Stimulated activated CD4-positive, alpha-beta T cell treated with anti-CD3 and anti-CD28 coated beads, TNF-alpha, amount 100 ng/mL, for 48 hours (primary cell): ENCODE measurements at regions not wholly inside any gene's neighbourhood (a gene's known extent, or its start where the extent isn't known, plus 50 kb on each side); places are given as distances from the start of the nearest gene placed in this dataset.
"Not testable (repeated sequence)": the region's sequence is repeated elsewhere in the genome, so short reads cannot be mapped to it uniquely, and the experiment has no call there.

Source experiments
- DNase-seq, 3 donors: peaks; one replicate each; pipeline ENCODE4 v3.0.0-alpha.2; 2020; ENCODE audit warnings: low read depth in 3 of 3

- DNase-seq: no peak
Measured at GRCh38 chr3:102329066-102329465, 105.7 kb upstream of the ZPLD1 start.

DNA sequence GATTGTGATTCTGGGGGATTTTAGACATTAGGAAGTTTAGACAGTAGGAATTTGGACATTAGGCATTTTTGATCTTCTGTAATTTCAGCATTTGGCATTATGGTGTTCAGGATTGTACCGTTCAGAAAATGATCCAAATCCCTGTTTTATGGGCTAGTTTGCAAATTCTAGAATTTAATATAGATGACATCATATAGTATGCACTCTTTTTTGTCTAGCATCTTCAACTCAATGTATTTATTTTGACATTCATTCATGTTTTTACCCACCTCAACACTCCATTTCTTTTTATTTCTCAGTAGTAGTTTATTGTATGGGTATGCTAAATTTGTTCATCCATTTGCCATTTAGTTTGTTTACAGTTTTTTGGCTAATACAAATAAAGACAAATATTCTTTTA lies 105.3 kb upstream of the ZPLD1 start:
- no peak for DNase-seq

GRCh38 chr3:102332205-102332604 lies 102.6 kb upstream of the ZPLD1 start:
- no peak for DNase-seq

DNA sequence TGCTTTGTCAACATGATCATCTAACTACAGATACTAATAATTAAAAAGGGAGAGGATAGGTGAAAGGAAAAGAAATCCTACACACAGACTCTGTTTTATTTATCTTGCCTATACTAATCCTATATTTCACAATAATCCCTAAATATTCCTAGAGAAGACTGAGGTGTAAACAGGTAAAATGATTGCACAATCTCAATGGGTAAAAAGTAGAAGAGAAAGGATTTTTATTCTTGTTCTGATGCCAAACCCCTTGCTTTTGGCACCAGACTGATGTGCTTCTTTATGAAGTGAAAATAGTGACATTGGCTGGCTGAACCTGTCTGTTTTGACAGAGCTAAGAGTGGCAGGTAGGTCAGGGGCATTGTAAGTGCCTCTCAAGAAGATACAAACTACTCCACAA lies 101.9 kb upstream of the ZPLD1 start:
- DNase-seq: no peak

- no peak for DNase-seq
Measured at GRCh38 chr3:102336130-102336529, 98.7 kb upstream of the ZPLD1 start.

GRCh38 chr3:102339671-102340070 lies 95.1 kb upstream of the ZPLD1 start:
- no peak for DNase-seq

DNA sequence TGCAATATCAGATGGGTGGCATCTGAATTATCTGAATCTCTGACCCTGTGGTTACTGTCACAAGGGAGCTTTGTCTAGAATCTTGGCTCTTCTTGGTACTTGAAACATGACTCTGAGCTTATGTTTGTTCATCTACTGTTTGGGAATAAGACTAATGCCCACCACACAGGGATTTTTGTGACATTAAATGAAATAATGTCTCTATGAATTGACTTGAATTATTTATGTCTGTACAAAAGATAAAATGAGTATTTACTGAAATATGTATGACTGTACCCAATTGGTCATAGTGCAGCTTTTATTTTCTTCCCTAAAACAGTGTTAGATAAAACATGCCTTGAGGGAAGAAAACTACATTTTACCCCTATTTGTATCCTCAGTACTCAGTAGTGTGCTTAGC lies 87.9 kb upstream of the ZPLD1 start:
- DNase-seq: no peak

DNA sequence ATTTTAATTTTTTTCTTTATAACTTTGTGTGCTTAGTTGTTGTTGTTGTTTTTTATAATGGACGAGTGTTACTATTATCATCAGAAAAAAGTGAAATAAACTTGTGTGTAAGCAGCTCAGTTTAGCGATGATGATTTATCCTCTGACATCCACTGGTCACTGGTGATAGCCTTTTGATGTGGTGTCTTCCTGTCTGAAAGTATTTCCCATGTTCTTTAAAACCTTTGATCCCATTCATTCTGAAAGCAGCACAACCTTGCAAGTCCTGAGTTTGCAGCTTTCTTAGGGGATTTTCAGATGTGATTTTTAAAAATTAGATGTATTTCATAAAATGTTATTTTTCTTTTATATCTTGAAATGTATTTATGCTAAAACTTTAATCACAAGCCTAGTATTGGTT lies 85.9 kb upstream of the ZPLD1 start:
- DNase-seq: no peak

DNA sequence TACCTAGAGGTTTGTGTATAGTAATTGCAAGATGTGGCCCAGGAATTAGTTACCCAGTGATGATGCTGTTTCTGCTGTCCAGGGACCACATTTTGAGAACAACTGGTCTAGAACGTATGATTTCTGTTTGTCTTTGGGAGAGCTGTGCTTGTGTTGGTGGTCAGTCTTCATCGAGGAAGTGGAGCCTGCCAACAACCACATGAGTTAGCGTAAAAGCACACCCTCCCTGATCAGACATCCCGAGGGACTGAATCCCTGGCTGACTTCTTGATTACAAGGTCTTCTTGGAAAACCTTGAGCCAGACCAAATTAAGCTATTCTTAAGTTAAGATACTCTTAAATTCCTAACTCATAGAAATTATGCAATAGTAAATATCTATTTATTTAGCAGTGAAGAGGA lies 81.7 kb upstream of the ZPLD1 start:
- DNase-seq: no peak

DNA sequence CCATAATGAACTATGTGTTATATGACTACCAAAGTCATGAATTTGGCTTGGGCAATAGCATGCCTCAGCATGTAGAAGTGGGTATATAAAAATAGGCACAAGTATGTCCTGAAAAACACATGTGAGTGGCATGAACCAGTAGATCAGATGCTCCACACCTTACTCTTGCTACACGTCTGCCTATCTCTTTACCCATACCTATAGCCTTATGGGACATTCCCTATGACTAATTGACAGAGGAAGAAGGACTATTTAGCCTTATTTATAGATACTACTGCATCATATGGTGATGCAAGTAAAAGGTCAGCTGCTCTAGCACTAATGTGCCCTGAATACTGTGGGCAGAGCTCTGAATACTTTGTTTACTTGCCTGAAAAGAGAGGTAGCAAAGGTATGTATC lies 81.0 kb upstream of the ZPLD1 start:
- no peak for DNase-seq

DNA sequence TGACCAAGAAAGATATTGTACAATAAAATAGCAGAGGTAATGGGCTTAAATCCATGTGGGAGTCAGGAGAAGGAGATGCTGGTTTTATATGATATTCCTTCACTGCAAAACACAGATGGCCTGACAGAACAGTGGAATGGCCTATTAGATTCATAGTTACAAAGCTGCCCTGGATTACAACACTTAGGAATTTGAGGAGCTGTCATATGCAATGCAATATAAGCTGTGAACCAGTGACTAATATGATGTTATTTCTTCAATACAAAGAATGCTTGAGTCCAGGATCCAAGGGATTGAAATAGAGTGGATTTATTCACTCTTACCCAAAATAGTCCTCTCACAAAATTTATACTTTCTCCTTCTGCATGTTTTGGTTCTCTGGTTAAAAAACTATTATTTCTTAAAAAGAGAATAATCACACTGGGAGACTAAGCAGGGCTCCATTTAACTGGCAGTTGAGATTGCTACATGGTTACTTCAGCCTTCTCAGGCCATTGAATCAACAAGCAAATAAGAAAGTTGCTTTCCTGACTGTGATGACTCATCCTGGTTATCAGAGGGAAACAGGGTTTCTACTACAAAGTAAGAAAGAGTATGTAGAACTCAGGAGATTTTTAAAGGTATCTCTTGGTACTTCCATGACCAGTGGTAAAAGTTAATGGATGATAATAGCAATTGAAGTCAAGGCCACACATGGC lies 79.8 kb upstream of the ZPLD1 start:
- no peak for DNase-seq

GRCh38 chr3:102356506-102356905 lies 78.3 kb upstream of the ZPLD1 start:
- no peak for DNase-seq

- not testable (repeated sequence) for DNase-seq
Measured at GRCh38 chr3:102357313-102357712, 77.5 kb upstream of the ZPLD1 start.

- no peak for DNase-seq
Measured at GRCh38 chr3:102360183-102360860, 74.5 kb upstream of the ZPLD1 start.

GRCh38 chr3:102361101-102361500 lies 73.7 kb upstream of the ZPLD1 start:
- DNase-seq: no peak

DNA sequence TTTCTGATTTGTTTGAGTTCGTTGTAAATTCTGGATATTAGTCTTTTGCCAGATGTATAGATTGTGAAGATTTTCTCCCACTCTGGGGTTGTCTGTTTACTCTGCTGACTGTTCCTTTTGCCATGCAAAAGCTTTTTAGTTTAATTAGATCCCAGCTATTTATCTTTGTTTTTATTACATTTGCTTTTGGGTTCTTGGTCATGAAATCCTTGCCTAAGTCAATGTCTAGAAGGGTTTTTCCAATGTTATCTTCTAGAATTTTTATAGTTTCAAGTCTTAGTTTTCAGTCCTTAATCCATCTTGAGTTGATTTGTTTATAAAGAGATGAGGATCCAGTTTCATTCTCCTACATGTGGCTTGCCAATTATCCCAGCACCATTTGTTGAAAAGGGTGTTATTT lies 68.7 kb upstream of the ZPLD1 start:
- not testable (repeated sequence) for DNase-seq

GRCh38 chr3:102374863-102375634 lies 59.8 kb upstream of the ZPLD1 start:
- no peak for DNase-seq

- DNase-seq: no peak
Measured at GRCh38 chr3:102378216-102378615, 56.6 kb upstream of the ZPLD1 start.

- not testable (repeated sequence) for DNase-seq
Measured at GRCh38 chr3:102382201-102382600, 52.6 kb upstream of the ZPLD1 start.
